ENCODE measurements at regions not wholly inside any gene's neighbourhood (a gene's known extent, or its start where the extent isn't known, plus 50 kb on each side); places are given as distances from the start of the nearest gene placed in this dataset.

DNA sequence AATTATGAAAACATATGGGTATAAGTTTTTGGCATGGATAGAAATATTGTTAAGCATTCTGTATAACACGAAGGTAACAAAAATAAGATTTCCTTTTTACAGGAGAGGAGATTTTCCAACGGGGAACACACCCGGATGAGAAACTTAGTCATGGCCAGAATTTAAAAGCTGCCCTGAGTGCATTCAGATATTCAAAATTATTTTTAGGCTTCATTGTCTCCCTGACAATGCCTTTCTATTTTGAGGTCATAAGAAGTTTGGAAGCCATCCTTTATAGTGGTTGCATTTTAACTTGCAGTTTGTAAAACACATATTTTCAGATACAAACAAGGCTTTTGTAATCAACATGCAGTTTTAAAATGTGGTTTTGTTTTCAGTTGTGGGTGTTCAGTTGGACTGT is 357.5 kb upstream of the FAM47C start:
- TF ChIP-seq POLR2A (IDR thresholded peaks at IDR 0.05) = no peak
- TF ChIP-seq, protein P1, sequence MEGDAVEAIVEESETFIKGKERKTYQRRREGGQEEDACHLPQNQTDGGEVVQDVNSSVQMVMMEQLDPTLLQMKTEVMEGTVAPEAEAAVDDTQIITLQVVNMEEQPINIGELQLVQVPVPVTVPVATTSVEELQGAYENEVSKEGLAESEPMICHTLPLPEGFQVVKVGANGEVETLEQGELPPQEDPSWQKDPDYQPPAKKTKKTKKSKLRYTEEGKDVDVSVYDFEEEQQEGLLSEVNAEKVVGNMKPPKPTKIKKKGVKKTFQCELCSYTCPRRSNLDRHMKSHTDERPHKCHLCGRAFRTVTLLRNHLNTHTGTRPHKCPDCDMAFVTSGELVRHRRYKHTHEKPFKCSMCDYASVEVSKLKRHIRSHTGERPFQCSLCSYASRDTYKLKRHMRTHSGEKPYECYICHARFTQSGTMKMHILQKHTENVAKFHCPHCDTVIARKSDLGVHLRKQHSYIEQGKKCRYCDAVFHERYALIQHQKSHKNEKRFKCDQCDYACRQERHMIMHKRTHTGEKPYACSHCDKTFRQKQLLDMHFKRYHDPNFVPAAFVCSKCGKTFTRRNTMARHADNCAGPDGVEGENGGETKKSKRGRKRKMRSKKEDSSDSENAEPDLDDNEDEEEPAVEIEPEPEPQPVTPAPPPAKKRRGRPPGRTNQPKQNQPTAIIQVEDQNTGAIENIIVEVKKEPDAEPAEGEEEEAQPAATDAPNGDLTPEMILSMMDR (IDR thresholded peaks at IDR 0.05 in 8 of 11, conservative IDR thresholded peaks at IDR 0.05 in 3 of 11) = no peak
